22Rv1 (cell line): ENCODE measurements at regions not wholly inside any gene's neighbourhood (a gene's known extent, or its start where the extent isn't known, plus 50 kb on each side); places are given as distances from the start of the nearest gene placed in this dataset.

Experiments
- H3K27ac ChIP-seq: fragments of 450-650 bp; 2 replicates; pipeline ENCODE4 v1.5.1; 2017
- CTCF ChIP-seq: fragments of 450-650 bp; IDR thresholded peaks from 2 replicates; pipeline ENCODE4 v1.5.1; 2017; ENCODE audit warnings: mild to moderate bottlenecking
- ZFX ChIP-seq: fragments of 450-650 bp; IDR thresholded peaks from 2 replicates; pipeline ENCODE4 v1.6.1; 2017; ENCODE audit warnings: antibody characterized with exemption, borderline replicate concordance

GRCh38 chr17:73743518-73744201 is 99.4 kb upstream of the SDK2 start:
- no peak for TF ChIP-seq CTCF
- TF ChIP-seq ZFX: no peak
- no peak overlapping the region for H3K27ac ChIP-seq

- TF ChIP-seq ZFX (no peak), CTCF (no peak)
- H3K27ac ChIP-seq: no peak overlapping the region
Observed at GRCh38 chr17:73744411-73744810, 100.2 kb upstream of the SDK2 start.

- TF ChIP-seq ZFX (no peak), CTCF (no peak)
Observed at GRCh38 chr17:73746314-73747073, 102.2 kb upstream of the SDK2 start.

GRCh38 chr17:73747221-73748002 is 103.2 kb upstream of the SDK2 start:
- no peak overlapping the region for H3K27ac ChIP-seq
- no peak for TF ChIP-seq CTCF
- TF ChIP-seq ZFX: no peak

More at GRCh38 chr17:73746314-73747073, 102.2 kb upstream of the SDK2 start:
- no peak overlapping the region for H3K27ac ChIP-seq

- H3K27ac ChIP-seq: no peak overlapping the region
- TF ChIP-seq ZFX (no peak), CTCF (no peak)
Observed at GRCh38 chr17:73748508-73748907, 104.3 kb upstream of the SDK2 start.

GRCh38 chr17:73749337-73749823 is 105.1 kb upstream of the SDK2 start:
- no peak overlapping the region for H3K27ac ChIP-seq
- TF ChIP-seq CTCF: no peak
- no peak for TF ChIP-seq ZFX
